ENCODE measurements at regions not wholly inside any gene's neighbourhood (a gene's known extent, or its start where the extent isn't known, plus 50 kb on each side); places are given as distances from the start of the nearest gene placed in this dataset.

- H3K4me3 ChIP-seq (ENCODE audit: low read depth, low read length) = no peak overlapping the region
- no peak for DNase-seq (ENCODE audit: low read depth)
- TF ChIP-seq CTCF (IDR thresholded peaks at IDR 0.05; ENCODE audit: control insufficient read depth, extremely low read depth, insufficient read depth) = no peak
Measured at GRCh38 chr2:167900435-167901114, 346.8 kb downstream of the STK39 start.

GRCh38 chr2:167898340-167898739, 349.1 kb downstream of the STK39 start:
- no peak for DNase-seq (ENCODE audit: low read depth)
- H3K4me3 ChIP-seq (ENCODE audit: low read depth, low read length) = no peak overlapping the region
- no peak for TF ChIP-seq CTCF (IDR thresholded peaks at IDR 0.05; ENCODE audit: control insufficient read depth, extremely low read depth, insufficient read depth)

DNA sequence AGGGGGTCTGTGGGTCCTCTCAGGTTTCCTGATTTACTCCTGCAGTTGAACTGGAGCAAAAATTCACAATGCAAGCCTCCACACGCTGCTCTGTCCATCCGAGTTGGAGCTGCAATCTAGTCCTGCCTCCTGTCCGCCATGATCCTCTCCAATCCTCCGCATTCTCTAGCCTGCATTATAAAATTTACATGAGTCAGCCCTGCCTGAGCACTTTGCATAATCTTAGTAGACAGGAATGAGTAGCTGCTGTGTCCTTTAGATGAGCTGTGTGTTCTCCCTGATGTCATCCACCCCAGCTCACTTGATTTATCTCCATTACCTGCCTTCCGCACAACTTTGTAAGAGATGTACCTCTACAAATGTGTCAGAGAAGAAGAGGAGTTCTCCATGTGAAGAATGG, 355.6 kb downstream of the STK39 start:
- H3K4me3 ChIP-seq (ENCODE audit: low read depth, low read length) = no peak overlapping the region
- no peak for DNase-seq (ENCODE audit: low read depth)
- TF ChIP-seq CTCF (IDR thresholded peaks at IDR 0.05; ENCODE audit: control insufficient read depth, extremely low read depth, insufficient read depth) = no peak

GRCh38 chr2:167890739-167891138, 356.7 kb downstream of the STK39 start:
- DNase-seq (ENCODE audit: low read depth) = no peak
- no peak overlapping the region for H3K4me3 ChIP-seq (ENCODE audit: low read depth, low read length)
- TF ChIP-seq CTCF (IDR thresholded peaks at IDR 0.05; ENCODE audit: control insufficient read depth, extremely low read depth, insufficient read depth) = no peak

DNA sequence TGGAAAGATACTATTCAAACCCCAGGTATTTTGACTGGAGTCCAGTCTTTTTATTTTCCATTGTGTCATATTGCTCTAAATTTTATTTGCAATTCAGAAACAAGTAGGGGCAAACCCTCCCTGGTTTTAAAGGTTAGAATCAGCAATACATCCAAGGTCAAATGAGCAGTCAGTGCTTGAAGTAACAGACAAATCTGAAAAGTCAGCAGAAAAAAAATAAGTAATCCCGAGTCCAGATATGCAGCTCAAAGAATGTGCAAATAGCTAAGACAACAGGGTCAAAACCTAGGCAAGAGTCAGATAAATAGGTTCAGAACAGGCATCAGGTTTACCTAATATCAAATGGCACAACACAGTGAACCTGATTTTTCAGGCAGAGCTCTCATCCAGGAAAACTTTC, 367.0 kb downstream of the STK39 start:
- H3K4me3 ChIP-seq (ENCODE audit: low read depth, low read length) = no peak overlapping the region
- no peak for DNase-seq (ENCODE audit: low read depth)
- no peak for TF ChIP-seq CTCF (IDR thresholded peaks at IDR 0.05; ENCODE audit: control insufficient read depth, extremely low read depth, insufficient read depth)

DNA sequence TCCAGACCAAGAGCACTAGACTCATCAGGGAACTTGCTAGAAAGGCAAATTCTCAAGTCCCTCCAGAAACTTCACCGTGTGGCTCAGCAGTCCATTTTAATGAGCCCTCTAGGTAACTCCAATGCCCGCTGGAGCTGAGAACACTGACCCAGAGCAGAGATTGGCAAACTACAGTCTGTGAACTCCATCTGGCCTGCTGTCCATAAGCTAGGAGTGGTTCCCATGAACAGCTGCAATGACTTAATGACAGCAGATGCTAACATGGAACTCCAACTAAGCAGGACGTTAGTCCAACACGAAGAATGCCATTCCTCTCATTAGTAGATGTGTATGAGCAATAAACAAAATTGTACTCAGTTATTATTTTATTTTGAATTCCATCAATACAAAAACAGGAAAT, 371.9 kb downstream of the STK39 start:
- DNase-seq (ENCODE audit: low read depth) = no peak
- no peak overlapping the region for H3K4me3 ChIP-seq (ENCODE audit: low read depth, low read length)
- TF ChIP-seq CTCF (IDR thresholded peaks at IDR 0.05; ENCODE audit: control insufficient read depth, extremely low read depth, insufficient read depth) = no peak

GRCh38 chr2:167874812-167875211, 372.6 kb downstream of the STK39 start:
- no peak overlapping the region for H3K4me3 ChIP-seq (ENCODE audit: low read depth, low read length)
- TF ChIP-seq CTCF (IDR thresholded peaks at IDR 0.05; ENCODE audit: control insufficient read depth, extremely low read depth, insufficient read depth) = no peak
- DNase-seq (ENCODE audit: low read depth) = no peak

All from LNCaP clone FGC (cell line).